Fibroblast of villous mesenchyme (primary cell): ENCODE measurements at regions not wholly inside any gene's neighbourhood (a gene's known extent, or its start where the extent isn't known, plus 50 kb on each side); places are given as distances from the start of the nearest gene placed in this dataset.

Experiments
- DNase-seq: peaks from one replicate; pipeline ENCODE4 v3.0.0-alpha.2; 2010; ENCODE audit warnings: low read depth
- H3K4me3 ChIP-seq: 2 replicates; pipeline ENCODE4 v1.5.1; 2011; ENCODE audit warnings: low read depth, mild to moderate bottlenecking, low read length
- CTCF ChIP-seq: IDR thresholded peaks from 2 replicates; pipeline ENCODE4 v1.5.1; 2012; ENCODE audit warnings: low read depth, mild to moderate bottlenecking, low read length; ENCODE audit not compliant: insufficient read depth

- no peak overlapping the region for H3K4me3 ChIP-seq
- TF ChIP-seq CTCF = no peak
These were observed 97.3 kb upstream of the SNTG2 start for GRCh38 chr2:853203-853870.

GRCh38 chr2:852168-852567 lies 98.5 kb upstream of the SNTG2 start:
- TF ChIP-seq CTCF = no peak
- no peak overlapping the region for H3K4me3 ChIP-seq

More at GRCh38 chr2:853203-853870, 97.3 kb upstream of the SNTG2 start:
- no peak for DNase-seq

GRCh38 chr2:851680-852079 lies 99.0 kb upstream of the SNTG2 start:
- no peak for DNase-seq
- no peak for TF ChIP-seq CTCF
- no peak overlapping the region for H3K4me3 ChIP-seq

More at GRCh38 chr2:852168-852567, 98.5 kb upstream of the SNTG2 start:
- no peak for DNase-seq

GRCh38 chr2:851078-851477 lies 99.6 kb upstream of the SNTG2 start:
- TF ChIP-seq CTCF = no peak
- no peak overlapping the region for H3K4me3 ChIP-seq
- DNase-seq = no peak

GRCh38 chr2:850429-850828 lies 100.2 kb upstream of the SNTG2 start:
- no peak for TF ChIP-seq CTCF
- H3K4me3 ChIP-seq = no peak overlapping the region
- no peak for DNase-seq

- no peak for DNase-seq
- no peak for TF ChIP-seq CTCF
- H3K4me3 ChIP-seq = no peak overlapping the region
These were observed 102.5 kb upstream of the SNTG2 start for GRCh38 chr2:848099-848498.

GRCh38 chr2:847669-848068 lies 103.0 kb upstream of the SNTG2 start:
- H3K4me3 ChIP-seq = no peak overlapping the region
- DNase-seq = no peak
- no peak for TF ChIP-seq CTCF
